ENCODE measurements at regions not wholly inside any gene's neighbourhood (a gene's known extent, or its start where the extent isn't known, plus 50 kb on each side); places are given as distances from the start of the nearest gene placed in this dataset.

GRCh38 chr4:32189788-32190187 lies 1469.6 kb downstream of the PCDH7 start:
- no peak for TF ChIP-seq CTCF (IDR thresholded peaks at IDR 0.05; ENCODE audit: borderline replicate concordance, insufficient read depth, low read depth, low read length)
- no peak overlapping the region for H3K4me3 ChIP-seq (ENCODE audit: low read depth, low read length)

- no peak for TF ChIP-seq CTCF (IDR thresholded peaks at IDR 0.05; ENCODE audit: borderline replicate concordance, insufficient read depth, low read depth, low read length)
- H3K4me3 ChIP-seq (ENCODE audit: low read depth, low read length): no peak overlapping the region
Observed at GRCh38 chr4:32191961-32192360, 1471.8 kb downstream of the PCDH7 start.

GRCh38 chr4:32192363-32192762 lies 1472.2 kb downstream of the PCDH7 start:
- TF ChIP-seq CTCF (IDR thresholded peaks at IDR 0.05; ENCODE audit: borderline replicate concordance, insufficient read depth, low read depth, low read length): no peak
- no peak overlapping the region for H3K4me3 ChIP-seq (ENCODE audit: low read depth, low read length)

- TF ChIP-seq CTCF (IDR thresholded peaks at IDR 0.05; ENCODE audit: borderline replicate concordance, insufficient read depth, low read depth, low read length): no peak
- no peak overlapping the region for H3K4me3 ChIP-seq (ENCODE audit: low read depth, low read length)
Observed at GRCh38 chr4:32192991-32193390, 1472.8 kb downstream of the PCDH7 start.

GRCh38 chr4:32196950-32197688 lies 1477.0 kb downstream of the PCDH7 start:
- no peak for TF ChIP-seq CTCF (IDR thresholded peaks at IDR 0.05; ENCODE audit: borderline replicate concordance, insufficient read depth, low read depth, low read length)
- no peak overlapping the region for H3K4me3 ChIP-seq (ENCODE audit: low read depth, low read length)

- TF ChIP-seq CTCF (IDR thresholded peaks at IDR 0.05; ENCODE audit: borderline replicate concordance, insufficient read depth, low read depth, low read length): no peak
Observed at GRCh38 chr4:32199639-32200038, 1479.5 kb downstream of the PCDH7 start.

GRCh38 chr4:32203340-32203739 lies 1483.2 kb downstream of the PCDH7 start:
- TF ChIP-seq CTCF (IDR thresholded peaks at IDR 0.05; ENCODE audit: borderline replicate concordance, insufficient read depth, low read depth, low read length): no peak
- no peak overlapping the region for H3K4me3 ChIP-seq (ENCODE audit: low read depth, low read length)

More at GRCh38 chr4:32199639-32200038, 1479.5 kb downstream of the PCDH7 start:
- no peak overlapping the region for H3K4me3 ChIP-seq (ENCODE audit: low read depth, low read length)

Measured in GM12875 (cell line).